NCI-H2029 treated with DMSO at 0.1 percent for 48 hours (cell line): ENCODE measurements at regions not wholly inside any gene's neighbourhood (a gene's known extent, or its start where the extent isn't known, plus 50 kb on each side); places are given as distances from the start of the nearest gene placed in this dataset.
"Not testable (repeated sequence)": the region's sequence is repeated elsewhere in the genome, so short reads cannot be mapped to it uniquely, and the experiment has no call there.

Experiments used
- DNase-seq: peaks from one replicate; lab custom pipeline; 2025; lab: John Stamatoyannopoulos, UW

GRCh38 chr7:32762925-32763293, 128.7 kb downstream of the KBTBD2 start:
- no peak for DNase-seq

- DNase-seq, result not testable (repeated sequence)
These were observed 129.2 kb downstream of the KBTBD2 start for GRCh38 chr7:32762206-32762924.

GRCh38 chr7:32761451-32762205, 129.9 kb downstream of the KBTBD2 start:
- no peak for DNase-seq

GRCh38 chr7:32760755-32761154, 130.8 kb downstream of the KBTBD2 start:
- not testable (repeated sequence) for DNase-seq

GRCh38 chr7:32759859-32760258, 131.7 kb downstream of the KBTBD2 start:
- not testable (repeated sequence) for DNase-seq

- DNase-seq, result not testable (repeated sequence)
These were observed 137.7 kb downstream of the KBTBD2 start for GRCh38 chr7:32753872-32754271.

GRCh38 chr7:32748337-32748736, 143.2 kb downstream of the KBTBD2 start:
- not testable (repeated sequence) for DNase-seq

- DNase-seq, result not testable (repeated sequence)
These were observed 144.0 kb downstream of the KBTBD2 start for GRCh38 chr7:32747443-32748148.

GRCh38 chr7:32741853-32742476, 149.6 kb downstream of the KBTBD2 start:
- not testable (repeated sequence) for DNase-seq

GRCh38 chr7:32739749-32740148, 151.8 kb downstream of the KBTBD2 start:
- not testable (repeated sequence) for DNase-seq

- not testable (repeated sequence) for DNase-seq
These were observed 153.2 kb downstream of the KBTBD2 start for GRCh38 chr7:32738390-32738789.

- not testable (repeated sequence) for DNase-seq
These were observed 158.8 kb downstream of the KBTBD2 start for GRCh38 chr7:32732767-32733166.

- not testable (repeated sequence) for DNase-seq
These were observed 162.3 kb downstream of the KBTBD2 start for GRCh38 chr7:32729335-32729675.

- DNase-seq, result not testable (repeated sequence)
These were observed 162.9 kb downstream of the KBTBD2 start for GRCh38 chr7:32728412-32729334.

GRCh38 chr7:32727483-32728411, 163.8 kb downstream of the KBTBD2 start:
- DNase-seq, result not testable (repeated sequence)

- DNase-seq, result not testable (repeated sequence)
These were observed 168.7 kb downstream of the KBTBD2 start for GRCh38 chr7:32722837-32723236.

- DNase-seq, result no peak
These were observed 197.4 kb downstream of the KBTBD2 start for GRCh38 chr7:32694182-32694581.

GRCh38 chr7:32691965-32692815, 196.9 kb downstream of the AVL9 start:
- DNase-seq, result not testable (repeated sequence)

GRCh38 chr7:32688092-32688491, 192.8 kb downstream of the AVL9 start:
- not testable (repeated sequence) for DNase-seq
